GM18858 (cell line): ENCODE measurements at regions not wholly inside any gene's neighbourhood (a gene's known extent, or its start where the extent isn't known, plus 50 kb on each side); places are given as distances from the start of the nearest gene placed in this dataset.
A peak's percentile ranks its signal among the peaks of the same experiment; 100 is the strongest.

Source experiments
- ATAC-seq: cut with Tn5 transposase; IDR thresholded peaks from one replicate; pipeline ENCODE4 v1.9.1; 2021; ENCODE audit not compliant: unreplicated experiment

- ATAC-seq = no peak
These were observed 51.3 kb upstream of the LRRN2 start for GRCh38 chr1:204736836-204737235.

- ATAC-seq = no peak
These were observed 53.0 kb upstream of the LRRN2 start for GRCh38 chr1:204738506-204738905.

DNA sequence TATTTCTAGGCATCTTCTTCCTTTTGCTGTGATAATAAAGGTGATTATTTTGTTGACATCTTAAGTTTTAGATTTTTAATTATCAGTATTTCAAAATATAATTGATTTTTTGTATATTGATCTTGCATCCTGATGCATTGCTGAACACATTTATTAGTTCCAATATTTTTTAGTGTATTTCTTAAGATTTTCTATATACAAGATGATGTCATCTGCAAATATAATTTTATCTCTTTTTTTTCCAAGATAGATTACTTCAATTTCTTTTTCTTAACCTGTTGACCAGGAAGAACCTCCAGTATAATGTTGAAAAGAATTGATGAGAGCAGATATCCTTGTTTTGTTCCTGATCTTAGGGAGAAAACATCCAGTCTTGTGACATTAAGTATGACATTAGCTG, 54.8 kb upstream of the LRRN2 start:
- ATAC-seq = no peak

- ATAC-seq = no peak
These were observed 55.9 kb upstream of the LRRN2 start for GRCh38 chr1:204741440-204741839.

DNA sequence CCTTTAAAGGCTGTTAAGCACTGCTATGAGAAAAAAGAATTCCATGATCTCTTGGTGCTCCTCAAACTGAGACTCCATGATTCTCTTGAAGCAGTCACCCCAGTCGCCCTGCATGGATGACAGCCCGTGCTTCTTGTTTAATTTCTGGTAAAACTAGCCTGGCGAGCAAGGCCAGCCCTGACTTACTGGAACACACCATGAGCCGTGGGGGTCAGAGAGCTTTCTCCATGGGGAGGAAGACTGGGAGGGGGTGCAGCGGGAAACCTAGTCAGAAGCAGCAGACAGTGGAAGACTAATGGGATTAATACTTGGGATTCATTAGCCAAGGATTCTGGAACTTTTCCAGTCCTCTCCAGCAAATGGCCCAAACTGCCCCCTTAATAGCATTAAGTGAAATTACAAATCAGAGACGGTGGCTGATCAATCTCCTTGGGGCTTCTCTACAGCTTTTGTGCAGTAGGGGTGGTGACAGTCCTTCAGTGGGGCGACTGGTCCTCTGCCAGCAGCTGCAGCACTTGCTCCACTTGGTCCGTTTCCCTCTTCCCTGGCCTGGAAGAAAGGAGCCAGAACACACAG, 57.2 kb upstream of the LRRN2 start:
- ATAC-seq = no peak

DNA sequence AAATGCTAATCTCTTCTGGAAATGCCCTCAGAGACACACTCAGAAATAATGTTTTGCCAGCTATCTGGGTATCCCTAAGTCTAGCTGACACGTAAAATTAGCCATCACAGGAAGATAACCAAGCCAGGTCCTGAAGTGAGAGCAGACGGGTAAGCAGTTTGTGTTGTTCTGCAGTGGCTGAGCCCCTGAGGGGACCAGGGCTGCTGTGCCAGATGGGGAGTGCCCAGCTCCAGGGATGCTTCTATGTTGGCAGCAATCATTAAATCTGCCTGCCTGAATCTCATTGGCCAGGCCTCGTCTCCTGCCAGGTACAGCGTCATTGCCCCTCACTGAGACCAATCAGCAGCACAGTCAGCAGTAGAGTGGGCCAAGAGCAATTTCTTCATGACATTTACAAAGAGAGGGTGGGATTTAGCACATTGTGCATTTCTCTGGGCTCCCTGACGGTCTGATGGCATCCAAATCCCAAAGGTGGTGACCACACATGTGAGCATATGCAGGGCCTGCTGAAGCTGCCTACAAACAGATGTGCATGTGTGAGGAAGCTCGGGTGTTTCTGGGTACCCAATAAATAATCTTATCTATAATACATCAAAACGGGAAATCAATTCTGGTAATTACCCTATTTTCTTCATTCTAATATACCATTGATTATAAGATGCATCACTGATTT, 58.7 kb upstream of the LRRN2 start:
- ATAC-seq = no peak

GRCh38 chr1:204746838-204747442, 61.4 kb upstream of the LRRN2 start:
- no peak for ATAC-seq

GRCh38 chr1:204751480-204751879, 65.9 kb upstream of the LRRN2 start:
- no peak for ATAC-seq

DNA sequence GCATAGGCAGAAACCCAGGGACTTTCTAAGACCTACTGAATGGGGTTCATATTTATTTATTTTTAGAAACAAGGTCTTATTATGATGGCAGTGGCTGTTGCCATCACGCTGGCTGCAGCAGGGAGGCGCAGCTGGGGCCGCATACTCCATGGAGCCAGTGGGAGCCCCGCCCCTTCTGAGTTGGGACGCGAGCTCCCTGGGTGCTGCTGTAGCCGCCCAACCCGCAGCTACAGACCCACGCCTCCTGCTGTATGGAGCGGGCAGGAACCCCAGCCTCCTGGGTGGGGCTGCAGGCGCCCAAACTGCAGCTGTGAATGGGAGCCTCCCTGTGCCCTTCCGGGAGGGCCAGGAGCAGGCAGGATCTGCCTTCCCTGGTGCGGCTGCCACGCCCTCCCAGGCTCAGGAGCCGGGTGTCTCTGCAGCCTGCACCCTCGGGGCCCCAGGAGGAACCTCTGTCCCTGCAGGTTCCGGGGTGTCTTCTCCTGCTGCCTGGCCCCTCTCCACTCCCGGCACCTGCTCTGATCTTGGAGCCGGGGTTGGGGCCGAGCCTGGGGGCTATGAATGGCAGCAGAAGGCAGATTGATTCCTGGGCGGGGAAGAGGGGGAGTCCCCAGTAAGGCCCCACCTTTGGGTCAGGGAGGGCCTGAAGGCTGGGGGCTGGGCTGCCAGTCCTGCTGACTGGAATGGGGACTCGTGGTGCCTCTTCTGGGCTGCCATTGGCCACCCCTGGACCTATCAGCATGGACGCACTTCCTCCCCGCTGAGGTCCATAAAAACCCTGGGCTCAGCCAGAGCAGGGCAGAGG, 66.5 kb upstream of the LRRN2 start:
- ATAC-seq = no peak

DNA sequence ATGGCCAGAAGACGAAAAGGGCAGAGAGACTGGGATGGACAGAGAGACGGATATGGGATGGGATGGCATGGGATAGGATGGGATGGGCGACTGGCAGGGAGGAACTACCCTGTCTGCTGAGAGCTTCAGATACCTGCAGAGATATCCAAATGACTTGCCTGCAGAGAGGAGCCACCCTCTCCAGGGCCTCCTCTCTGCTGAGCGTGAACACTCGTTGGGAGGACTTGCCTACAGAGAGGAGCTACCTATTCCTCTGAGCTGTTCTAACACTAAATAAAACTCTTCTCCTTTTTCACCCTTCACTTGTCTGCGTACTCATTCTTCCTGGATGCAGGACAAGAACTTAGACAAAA, 67.1 kb upstream of the LRRN2 start:
- ATAC-seq = no peak

DNA sequence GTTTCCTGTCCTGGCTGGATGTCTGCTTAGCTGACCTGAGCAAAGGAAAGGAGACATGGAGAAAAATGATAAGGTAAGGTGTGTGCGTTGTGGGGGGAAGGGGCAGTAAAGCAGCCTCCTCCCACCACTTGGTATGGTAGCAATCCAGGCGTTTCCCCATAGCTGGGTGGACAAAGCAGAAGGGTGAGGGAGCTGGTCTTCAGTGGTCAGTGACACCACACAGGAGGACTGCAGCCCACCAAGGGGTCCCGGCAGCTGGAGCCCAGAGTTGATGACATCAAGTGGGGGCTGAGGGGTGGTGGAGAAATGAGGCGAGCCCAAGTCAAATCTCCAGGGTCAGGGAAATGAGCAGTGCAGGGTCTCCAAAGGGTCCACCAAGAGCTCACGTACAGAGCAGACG, 69.3 kb upstream of the LRRN2 start:
- no peak for ATAC-seq

DNA sequence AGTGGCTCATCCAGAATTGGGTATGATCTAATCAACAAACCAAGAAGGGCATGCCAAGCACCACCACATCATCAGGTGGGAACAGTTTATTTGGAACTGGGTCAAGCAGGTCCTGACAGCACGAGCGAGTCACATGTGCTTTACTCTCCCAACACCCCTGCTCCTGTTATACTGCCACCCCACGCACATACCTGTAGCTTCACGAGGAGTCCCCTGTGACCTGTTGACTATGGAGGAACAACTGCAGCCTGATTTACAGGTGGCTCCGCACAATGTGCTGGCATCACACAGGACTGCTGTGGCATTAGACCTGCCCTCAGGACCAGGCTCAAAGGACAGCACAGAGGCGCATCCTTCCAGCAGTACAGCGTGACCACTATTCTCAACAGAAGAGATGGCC, 70.8 kb upstream of the LRRN2 start:
- ATAC-seq = no peak

- no peak for ATAC-seq
These were observed 71.3 kb upstream of the LRRN2 start for GRCh38 chr1:204756811-204757210.

DNA sequence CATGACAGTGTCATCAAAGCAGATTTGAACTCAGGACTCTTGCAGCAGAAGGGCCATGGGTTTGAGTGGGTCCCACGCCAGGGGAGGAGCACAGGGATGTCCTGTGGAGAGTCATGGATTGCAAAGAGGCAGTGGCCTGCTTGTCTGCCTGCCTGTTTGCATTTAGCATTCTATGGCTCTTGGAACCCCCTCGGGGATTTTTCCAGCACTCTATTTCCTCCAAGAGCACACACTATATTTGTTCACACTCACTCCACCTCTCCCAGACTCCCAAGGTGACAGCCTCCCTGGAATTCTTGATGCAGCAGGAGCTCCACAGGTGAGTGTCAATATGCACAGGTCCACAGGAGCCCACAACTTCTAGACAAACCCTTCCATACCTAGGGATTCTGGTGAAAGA, 73.1 kb upstream of the LRRN2 start:
- ATAC-seq = no peak

- no peak for ATAC-seq
These were observed 74.8 kb upstream of the LRRN2 start for GRCh38 chr1:204760350-204760749.

GRCh38 chr1:204760757-204761156, 75.2 kb upstream of the LRRN2 start:
- ATAC-seq = no peak

- peak; percentile 77 for ATAC-seq
These were observed 78.4 kb upstream of the LRRN2 start for GRCh38 chr1:204763773-204764427.

- no peak for ATAC-seq
These were observed 84.5 kb upstream of the LRRN2 start for GRCh38 chr1:204769997-204770396.

GRCh38 chr1:204771358-204771757, 85.8 kb upstream of the LRRN2 start:
- ATAC-seq = no peak

DNA sequence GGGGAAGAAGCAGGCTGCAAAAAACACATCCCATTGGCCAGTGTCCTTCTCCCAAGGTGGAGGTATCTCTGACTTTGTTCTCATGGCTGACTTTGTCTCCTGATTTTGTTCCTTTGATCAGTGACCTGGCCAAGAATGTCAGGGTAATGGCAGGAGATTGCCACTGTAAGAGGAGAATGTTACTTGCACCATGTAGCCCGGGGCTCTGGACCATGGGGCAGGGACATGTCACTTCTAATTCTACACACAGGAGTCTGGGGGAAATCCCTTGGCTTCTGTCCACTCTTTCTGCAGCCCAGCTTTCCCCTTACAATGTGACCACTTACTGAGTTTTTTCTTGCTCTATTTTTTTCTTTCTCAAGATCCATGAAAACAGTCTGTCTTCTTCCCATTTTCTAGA, 87.7 kb upstream of the LRRN2 start:
- no peak for ATAC-seq

- no peak for ATAC-seq
These were observed 90.0 kb upstream of the LRRN2 start for GRCh38 chr1:204775546-204775945.
